Body of pancreas (tissue), 4 donors: ENCODE measurements at regions not wholly inside any gene's neighbourhood (a gene's known extent, or its start where the extent isn't known, plus 50 kb on each side); places are given as distances from the start of the nearest gene placed in this dataset.

Experiments
- CTCF ChIP-seq, 7 experiments: fragments of 450-650 bp in 4 of 7; fragments of 200-600 bp in 3 of 7; sonication (generic) in 3 of 7; IDR thresholded peaks; one replicate each; pipeline ENCODE4 v1.5.1; 2016 to 2019; ENCODE audit warnings: antibody characterized with exemption in 7 of 7
- POLR2A ChIP-seq, 3 donors: fragments of 450-650 bp; IDR thresholded peaks; one replicate each; pipeline ENCODE4 v1.6.1; 2016; ENCODE audit warnings: antibody characterized with exemption in 3 of 3, mild to moderate bottlenecking in 2 of 3

GRCh38 chr2:37788602-37789209 is 117.3 kb upstream of the CDC42EP3 start:
- no peak for TF ChIP-seq CTCF (IDR thresholded peaks at IDR 0.05)
- no peak for TF ChIP-seq POLR2A (IDR thresholded peaks at IDR 0.05)
